ENCODE measurements at regions not wholly inside any gene's neighbourhood (a gene's known extent, or its start where the extent isn't known, plus 50 kb on each side); places are given as distances from the start of the nearest gene placed in this dataset.

- H3K27ac Mint-ChIP-seq (ENCODE audit: unreplicated experiment), result no peak overlapping the region
- no peak overlapping the region for H3K4me3 Mint-ChIP-seq
- H3K9me3 Mint-ChIP-seq, result peaks cover 3% of the 10 kb centered on the region
- no peaks in the 10 kb centered on the region for H3K36me3 Mint-ChIP-seq (ENCODE audit: low read depth)
- DNase-seq (ENCODE audit: low read depth, low spot score), result no peak
- TF ChIP-seq CTCF (conservative IDR thresholded peaks at IDR 0.05), result no peak
- peaks cover 7% of the 10 kb centered on the region for H3K4me1 Mint-ChIP-seq
- H3K27me3 Mint-ChIP-seq (ENCODE audit: low read depth), result no peaks in the 10 kb centered on the region
Observed at GRCh38 chr6:23396949-23397348, 729.1 kb upstream of the NRSN1 start.

- Mint-ChIP-seq H3K4me3 (no peak overlapping the region), H3K36me3 (ENCODE audit: low read depth) (no peaks in the 10 kb centered on the region), H3K27me3 (ENCODE audit: low read depth) (no peaks in the 10 kb centered on the region), H3K9me3 (peaks cover 8% of the 10 kb centered on the region), H3K4me1 (peaks cover 12% of the 10 kb centered on the region), H3K27ac (ENCODE audit: unreplicated experiment) (no peak overlapping the region)
- DNase-seq (ENCODE audit: low read depth, low spot score), result no peak
- TF ChIP-seq CTCF (conservative IDR thresholded peaks at IDR 0.05), result no peak
Observed at GRCh38 chr6:23403460-23403859, 722.6 kb upstream of the NRSN1 start.

- peaks cover 6% of the 10 kb centered on the region for H3K9me3 Mint-ChIP-seq
- H3K27me3 Mint-ChIP-seq (ENCODE audit: low read depth), result no peaks in the 10 kb centered on the region
- no peak overlapping the region for H3K4me3 Mint-ChIP-seq
- H3K27ac Mint-ChIP-seq (ENCODE audit: unreplicated experiment), result no peak overlapping the region
- peaks cover 3% of the 10 kb centered on the region for H3K36me3 Mint-ChIP-seq (ENCODE audit: low read depth)
- TF ChIP-seq CTCF (conservative IDR thresholded peaks at IDR 0.05), result no peak
- DNase-seq (ENCODE audit: low read depth, low spot score), result no peak
- H3K4me1 Mint-ChIP-seq, result peaks cover 28% of the 10 kb centered on the region
Observed at GRCh38 chr6:23409531-23409930, 716.5 kb upstream of the NRSN1 start.

GRCh38 chr6:23410439-23410838 lies 715.6 kb upstream of the NRSN1 start:
- Mint-ChIP-seq H3K9me3 (peaks cover 6% of the 10 kb centered on the region), H3K4me1 (peaks cover 28% of the 10 kb centered on the region), H3K27ac (ENCODE audit: unreplicated experiment) (no peak overlapping the region), H3K27me3 (ENCODE audit: low read depth) (no peaks in the 10 kb centered on the region), H3K36me3 (ENCODE audit: low read depth) (peaks cover 3% of the 10 kb centered on the region), H3K4me3 (no peak overlapping the region)
- no peak for DNase-seq (ENCODE audit: low read depth, low spot score)
- no peak for TF ChIP-seq CTCF (conservative IDR thresholded peaks at IDR 0.05)

- no peaks in the 10 kb centered on the region for H3K27me3 Mint-ChIP-seq (ENCODE audit: low read depth)
- peaks cover 6% of the 10 kb centered on the region for H3K9me3 Mint-ChIP-seq
- TF ChIP-seq CTCF (conservative IDR thresholded peaks at IDR 0.05), result no peak
- peaks cover 3% of the 10 kb centered on the region for H3K36me3 Mint-ChIP-seq (ENCODE audit: low read depth)
- no peak overlapping the region for H3K27ac Mint-ChIP-seq (ENCODE audit: unreplicated experiment)
- peaks cover 16% of the 10 kb centered on the region for H3K4me1 Mint-ChIP-seq
- H3K4me3 Mint-ChIP-seq, result no peak overlapping the region
- no peak for DNase-seq (ENCODE audit: low read depth, low spot score)
Observed at GRCh38 chr6:23412770-23413169, 713.2 kb upstream of the NRSN1 start.
